Astrocyte (in vitro differentiated cells and primary cell): ENCODE measurements at regions not wholly inside any gene's neighbourhood (a gene's known extent, or its start where the extent isn't known, plus 50 kb on each side); places are given as distances from the start of the nearest gene placed in this dataset.

Experiments used
- EZH2 ChIP-seq: IDR thresholded peaks from 2 replicates; pipeline ENCODE4 v1.6.1; 2012; ENCODE audit warnings: mild to moderate bottlenecking, low read length, inconsistent platforms; ENCODE audit not compliant: insufficient read depth
- TF ChIP-seq, protein P1 (sequence below): IDR thresholded peaks from 2 replicates; pipeline ENCODE4 v1.5.1; 2011; ENCODE audit warnings: low read depth, mild to moderate bottlenecking, inconsistent platforms, low read length, moderate library complexity; ENCODE audit not compliant: insufficient read depth

DNA sequence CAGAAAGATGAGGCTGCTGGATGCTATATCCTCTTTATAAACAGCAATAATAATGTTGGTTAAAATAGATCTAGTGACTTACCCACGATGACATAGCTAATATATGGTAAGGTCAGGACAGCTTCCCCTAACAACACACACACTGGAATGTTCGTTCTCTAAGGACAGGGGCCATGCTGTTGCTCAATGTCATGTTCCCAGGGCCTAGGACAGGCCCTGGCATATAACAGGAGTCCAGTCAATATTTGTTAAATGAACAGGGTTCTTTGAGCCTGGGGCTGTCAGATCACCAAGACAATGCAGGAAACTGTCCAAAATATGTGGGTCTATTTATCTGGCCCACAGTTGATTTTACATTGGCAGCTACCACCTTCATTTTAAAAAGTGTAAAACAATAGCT lies 207.1 kb upstream of the MEX3C start:
- TF ChIP-seq, protein P1, sequence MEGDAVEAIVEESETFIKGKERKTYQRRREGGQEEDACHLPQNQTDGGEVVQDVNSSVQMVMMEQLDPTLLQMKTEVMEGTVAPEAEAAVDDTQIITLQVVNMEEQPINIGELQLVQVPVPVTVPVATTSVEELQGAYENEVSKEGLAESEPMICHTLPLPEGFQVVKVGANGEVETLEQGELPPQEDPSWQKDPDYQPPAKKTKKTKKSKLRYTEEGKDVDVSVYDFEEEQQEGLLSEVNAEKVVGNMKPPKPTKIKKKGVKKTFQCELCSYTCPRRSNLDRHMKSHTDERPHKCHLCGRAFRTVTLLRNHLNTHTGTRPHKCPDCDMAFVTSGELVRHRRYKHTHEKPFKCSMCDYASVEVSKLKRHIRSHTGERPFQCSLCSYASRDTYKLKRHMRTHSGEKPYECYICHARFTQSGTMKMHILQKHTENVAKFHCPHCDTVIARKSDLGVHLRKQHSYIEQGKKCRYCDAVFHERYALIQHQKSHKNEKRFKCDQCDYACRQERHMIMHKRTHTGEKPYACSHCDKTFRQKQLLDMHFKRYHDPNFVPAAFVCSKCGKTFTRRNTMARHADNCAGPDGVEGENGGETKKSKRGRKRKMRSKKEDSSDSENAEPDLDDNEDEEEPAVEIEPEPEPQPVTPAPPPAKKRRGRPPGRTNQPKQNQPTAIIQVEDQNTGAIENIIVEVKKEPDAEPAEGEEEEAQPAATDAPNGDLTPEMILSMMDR, result no peak
- no peak for TF ChIP-seq EZH2
